ENCODE measurements at regions not wholly inside any gene's neighbourhood (a gene's known extent, or its start where the extent isn't known, plus 50 kb on each side); places are given as distances from the start of the nearest gene placed in this dataset.

DNA sequence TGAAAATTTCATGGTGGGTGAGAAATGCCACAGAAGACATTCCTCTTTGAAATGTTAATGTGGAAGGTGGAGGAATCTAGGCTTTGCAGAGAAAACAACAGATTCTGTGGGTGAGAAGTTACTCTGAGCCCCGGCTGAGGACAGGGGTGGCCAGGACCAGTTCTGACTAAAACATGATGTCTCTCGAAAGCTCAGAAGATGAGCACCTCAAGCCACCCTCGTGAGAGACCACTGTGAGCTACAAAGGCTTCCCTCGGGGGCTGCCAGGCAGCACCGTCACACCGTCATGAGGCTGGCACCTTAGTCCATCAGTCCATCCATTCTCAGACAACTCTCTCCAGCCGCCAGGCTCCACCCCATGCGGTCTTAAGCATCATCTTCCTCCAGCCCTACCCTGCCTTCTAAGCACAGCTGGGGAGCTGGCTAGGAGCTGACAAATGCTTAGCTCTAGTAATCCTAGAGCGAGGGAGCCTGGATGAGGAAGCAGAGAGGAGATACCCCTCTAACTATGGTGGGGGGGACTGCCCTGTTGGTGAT lies 360.5 kb downstream of the SHANK2 start:
- TF ChIP-seq, protein P1, sequence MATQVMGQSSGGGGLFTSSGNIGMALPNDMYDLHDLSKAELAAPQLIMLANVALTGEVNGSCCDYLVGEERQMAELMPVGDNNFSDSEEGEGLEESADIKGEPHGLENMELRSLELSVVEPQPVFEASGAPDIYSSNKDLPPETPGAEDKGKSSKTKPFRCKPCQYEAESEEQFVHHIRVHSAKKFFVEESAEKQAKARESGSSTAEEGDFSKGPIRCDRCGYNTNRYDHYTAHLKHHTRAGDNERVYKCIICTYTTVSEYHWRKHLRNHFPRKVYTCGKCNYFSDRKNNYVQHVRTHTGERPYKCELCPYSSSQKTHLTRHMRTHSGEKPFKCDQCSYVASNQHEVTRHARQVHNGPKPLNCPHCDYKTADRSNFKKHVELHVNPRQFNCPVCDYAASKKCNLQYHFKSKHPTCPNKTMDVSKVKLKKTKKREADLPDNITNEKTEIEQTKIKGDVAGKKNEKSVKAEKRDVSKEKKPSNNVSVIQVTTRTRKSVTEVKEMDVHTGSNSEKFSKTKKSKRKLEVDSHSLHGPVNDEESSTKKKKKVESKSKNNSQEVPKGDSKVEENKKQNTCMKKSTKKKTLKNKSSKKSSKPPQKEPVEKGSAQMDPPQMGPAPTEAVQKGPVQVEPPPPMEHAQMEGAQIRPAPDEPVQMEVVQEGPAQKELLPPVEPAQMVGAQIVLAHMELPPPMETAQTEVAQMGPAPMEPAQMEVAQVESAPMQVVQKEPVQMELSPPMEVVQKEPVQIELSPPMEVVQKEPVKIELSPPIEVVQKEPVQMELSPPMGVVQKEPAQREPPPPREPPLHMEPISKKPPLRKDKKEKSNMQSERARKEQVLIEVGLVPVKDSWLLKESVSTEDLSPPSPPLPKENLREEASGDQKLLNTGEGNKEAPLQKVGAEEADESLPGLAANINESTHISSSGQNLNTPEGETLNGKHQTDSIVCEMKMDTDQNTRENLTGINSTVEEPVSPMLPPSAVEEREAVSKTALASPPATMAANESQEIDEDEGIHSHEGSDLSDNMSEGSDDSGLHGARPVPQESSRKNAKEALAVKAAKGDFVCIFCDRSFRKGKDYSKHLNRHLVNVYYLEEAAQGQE (IDR thresholded peaks at IDR 0.05; ENCODE audit: low read depth) = no peak
- TF ChIP-seq RAD21 (IDR thresholded peaks at IDR 0.05; ENCODE audit: low read depth) (no peak), EGR1 (IDR thresholded peaks at IDR 0.05; ENCODE audit: low read depth) (no peak), YY1 (IDR thresholded peaks at IDR 0.05; ENCODE audit: extremely low read depth, insufficient replicate concordance, low read depth, low read length) (no peak), POLR2AphosphoS5 (IDR thresholded peaks at IDR 0.05; ENCODE audit: low read depth, low read length) (no peak), FOSL1 (IDR thresholded peaks at IDR 0.05; ENCODE audit: low read depth) (no peak)
